ENCODE measurements at regions not wholly inside any gene's neighbourhood (a gene's known extent, or its start where the extent isn't known, plus 50 kb on each side); places are given as distances from the start of the nearest gene placed in this dataset.

GRCh38 chr9:24210641-24211040, 335.1 kb downstream of the IZUMO3 start:
- no peak for TF ChIP-seq CTCF (IDR thresholded peaks at IDR 0.05)
- no peak for TF ChIP-seq POLR2AphosphoS5 (IDR thresholded peaks at IDR 0.05)

Data from stomach (tissue), 4 donors.